C4-2B (cell line): ENCODE measurements at regions not wholly inside any gene's neighbourhood (a gene's known extent, or its start where the extent isn't known, plus 50 kb on each side); places are given as distances from the start of the nearest gene placed in this dataset.

Experiments used
- H3K27ac ChIP-seq: fragments of 450-650 bp; 2 replicates; pipeline ENCODE4 v1.5.1; 2017
- CTCF ChIP-seq: fragments of 450-650 bp; conservative IDR thresholded peaks from 2 replicates; pipeline ENCODE4 v1.5.1; 2017; ENCODE audit warnings: mild to moderate bottlenecking
- ZFX ChIP-seq: fragments of 450-650 bp; IDR thresholded peaks from 2 replicates; pipeline ENCODE4 v1.6.1; 2017

- no peak overlapping the region for H3K27ac ChIP-seq
- no peak for TF ChIP-seq CTCF
- TF ChIP-seq ZFX, result no peak
These were observed 802.4 kb upstream of the HS3ST1 start for GRCh38 chr4:12231098-12231497.

- no peak for TF ChIP-seq CTCF
- TF ChIP-seq ZFX, result no peak
- H3K27ac ChIP-seq, result no peak overlapping the region
These were observed 792.3 kb upstream of the HS3ST1 start for GRCh38 chr4:12221031-12221430.

GRCh38 chr4:12211636-12212035 lies 782.9 kb upstream of the HS3ST1 start:
- TF ChIP-seq ZFX, result no peak
- no peak for TF ChIP-seq CTCF
- H3K27ac ChIP-seq, result no peak overlapping the region

- H3K27ac ChIP-seq, result no peak overlapping the region
- TF ChIP-seq ZFX, result no peak
- TF ChIP-seq CTCF, result no peak
These were observed 778.7 kb upstream of the HS3ST1 start for GRCh38 chr4:12207396-12207795.

GRCh38 chr4:12206091-12206490 lies 777.4 kb upstream of the HS3ST1 start:
- TF ChIP-seq ZFX (no peak), CTCF (no peak)

GRCh38 chr4:12203945-12204344 lies 775.3 kb upstream of the HS3ST1 start:
- TF ChIP-seq ZFX (no peak), CTCF (no peak)
- no peak overlapping the region for H3K27ac ChIP-seq

More at GRCh38 chr4:12206091-12206490, 777.4 kb upstream of the HS3ST1 start:
- no peak overlapping the region for H3K27ac ChIP-seq

- TF ChIP-seq CTCF (no peak), ZFX (no peak)
- no peak overlapping the region for H3K27ac ChIP-seq
These were observed 771.5 kb upstream of the HS3ST1 start for GRCh38 chr4:12200226-12200625.
